Trophoblast cell (in vitro differentiated cells and primary cell): ENCODE measurements at regions not wholly inside any gene's neighbourhood (a gene's known extent, or its start where the extent isn't known, plus 50 kb on each side); places are given as distances from the start of the nearest gene placed in this dataset.
A peak's percentile ranks its signal among the peaks of the same experiment; 100 is the strongest.
"Not testable (repeated sequence)": the region's sequence is repeated elsewhere in the genome, so short reads cannot be mapped to it uniquely, and the experiment has no call there.

Source experiments
- DNase-seq, 2 donors: peaks; one replicate each; pipeline ENCODE4 v3.0.0-alpha.2; 2016
- H2AFZ ChIP-seq: 2 replicates; pipeline ENCODE4 v1.6.1; 2013; ENCODE audit warnings: low read length, moderate library complexity, mild to moderate bottlenecking; ENCODE audit not compliant: insufficient read depth, poor library complexity
- H2AK5ac ChIP-seq: 2 replicates; pipeline ENCODE4 v1.6.1; 2013; ENCODE audit warnings: mild to moderate bottlenecking, low read length
- H2BK120ac ChIP-seq: 2 replicates; pipeline ENCODE4 v1.6.1; 2013; ENCODE audit warnings: low read length, mild to moderate bottlenecking, moderate library complexity; ENCODE audit not compliant: insufficient read depth, poor library complexity
- H2BK12ac ChIP-seq: 2 replicates; pipeline ENCODE4 v1.6.1; 2013; ENCODE audit warnings: mild to moderate bottlenecking, low read length, moderate library complexity
- H2BK5ac ChIP-seq: 2 replicates; pipeline ENCODE4 v1.6.1; 2013; ENCODE audit warnings: low read length, low read depth, moderate library complexity, mild to moderate bottlenecking; ENCODE audit not compliant: poor library complexity
- H3K14ac ChIP-seq: 2 replicates; pipeline ENCODE4 v1.6.1; 2013; ENCODE audit warnings: mild to moderate bottlenecking, low read length
- H3K18ac ChIP-seq: 2 replicates; pipeline ENCODE4 v1.6.1; 2013; ENCODE audit warnings: mild to moderate bottlenecking, low read length
- H3K23ac ChIP-seq: 2 replicates; pipeline ENCODE4 v1.6.1; 2013; ENCODE audit warnings: low read length
- H3K27ac ChIP-seq: 2 replicates; pipeline ENCODE4 v1.5.1; 2013; ENCODE audit warnings: low read depth, mild to moderate bottlenecking, inconsistent platforms, low read length, moderate library complexity
- H3K27me3 ChIP-seq: 2 replicates; pipeline ENCODE4 v1.6.1; 2013; ENCODE audit warnings: inconsistent platforms, mild to moderate bottlenecking, low read length, moderate library complexity; ENCODE audit not compliant: insufficient read depth
- H3K36me3 ChIP-seq, 2 experiments: 1 replicate in 1 of 2; 2 replicates in 1 of 2; pipeline ENCODE4 v1.6.1; 2013; ENCODE audit warnings: low read length in 2 of 2, mild to moderate bottlenecking in 2 of 2, moderate library complexity in 1 of 2; ENCODE audit not compliant: insufficient read depth in 2 of 2, control insufficient read depth in 1 of 2
- H3K4ac ChIP-seq: 2 replicates; pipeline ENCODE4 v1.6.1; 2013; ENCODE audit warnings: low read depth, mild to moderate bottlenecking, low read length, moderate library complexity
- H3K4me1 ChIP-seq, 2 experiments: 1 replicate in 1 of 2; 2 replicates in 1 of 2; pipeline ENCODE4 v1.6.1; 2013; ENCODE audit warnings: low read length in 2 of 2, mild to moderate bottlenecking in 2 of 2, moderate library complexity in 1 of 2; ENCODE audit not compliant: insufficient read depth in 2 of 2, control insufficient read depth in 1 of 2
- H3K4me2 ChIP-seq: 2 replicates; pipeline ENCODE4 v1.6.1; 2013; ENCODE audit warnings: inconsistent platforms, mild to moderate bottlenecking, low read length, moderate library complexity
- H3K4me3 ChIP-seq: 2 replicates; pipeline ENCODE4 v1.5.1; 2013; ENCODE audit warnings: mild to moderate bottlenecking, low read depth, low read length, inconsistent platforms
- H3K79me1 ChIP-seq: one replicate; pipeline ENCODE4 v1.6.1; 2013; ENCODE audit warnings: low read length
- H3K79me2 ChIP-seq: 2 replicates; pipeline ENCODE4 v1.6.1; 2013; ENCODE audit warnings: low read length, mild to moderate bottlenecking; ENCODE audit not compliant: control insufficient read depth, insufficient read depth, poor library complexity
- H3K9ac ChIP-seq: 2 replicates; pipeline ENCODE4 v1.6.1; 2013; ENCODE audit warnings: mild to moderate bottlenecking, low read length
- H3K9me3 ChIP-seq: 2 replicates; pipeline ENCODE4 v1.6.1; 2013; ENCODE audit warnings: low read depth, mild to moderate bottlenecking, control low read depth, inconsistent platforms, low read length; ENCODE audit not compliant: insufficient read depth
- H4K12ac ChIP-seq: 2 replicates; pipeline ENCODE4 v1.6.1; 2013; ENCODE audit warnings: low read depth, mild to moderate bottlenecking, low read length, moderate library complexity
- H4K8ac ChIP-seq: 2 replicates; pipeline ENCODE4 v1.6.1; 2013; ENCODE audit warnings: low read depth, mild to moderate bottlenecking, low read length, moderate library complexity
- H4K91ac ChIP-seq: one replicate; pipeline ENCODE4 v1.6.1; 2013; ENCODE audit warnings: low read depth, mild to moderate bottlenecking, low read length, moderate library complexity
- WGBS: extraction: QIAGEN DNeasy Blood & Tissue Kit; methylation state at CpG from one replicate; pipeline ENCODE4 v1.1.7; 2013; ENCODE audit warnings: missing lambda C conversion rate; ENCODE audit not compliant: insufficient read length, insufficient coverage; ENCODE audit errors: extremely low coverage; 5-methylcytosine and 5-hydroxymethylcytosine counted together

GRCh38 chr2:132352481-132353001 is 64.1 kb upstream of the GPR39 start:
- not testable (repeated sequence) for H2AK5ac ChIP-seq, H2BK12ac ChIP-seq, H4K8ac ChIP-seq, H2AFZ ChIP-seq, H2BK120ac ChIP-seq, H3K27me3 ChIP-seq, H3K79me1 ChIP-seq, H3K36me3 ChIP-seq, H3K9ac ChIP-seq, H3K23ac ChIP-seq, H3K14ac ChIP-seq, H3K79me2 ChIP-seq, H2BK5ac ChIP-seq, H3K4ac ChIP-seq, H4K12ac ChIP-seq, H3K4me3 ChIP-seq, H3K9me3 ChIP-seq, H3K18ac ChIP-seq, H4K91ac ChIP-seq, H3K4me1 ChIP-seq, H3K27ac ChIP-seq
- DNase-seq = peak in 1 of 2 donors; percentile 10
- WGBS = no CpG with 5 or more reads among the region's 44 CpGs
- H3K4me2 ChIP-seq = peak overlapping the region; percentile 71

GRCh38 chr2:132353380-132353779 is 63.2 kb upstream of the GPR39 start:
- H3K9ac ChIP-seq, H3K36me3 ChIP-seq, H3K18ac ChIP-seq, H3K79me2 ChIP-seq, H3K27me3 ChIP-seq, H3K27ac ChIP-seq, H3K14ac ChIP-seq, H2AK5ac ChIP-seq, H2AFZ ChIP-seq, H3K79me1 ChIP-seq, H3K9me3 ChIP-seq, H4K8ac ChIP-seq, H4K91ac ChIP-seq, H3K23ac ChIP-seq, H2BK120ac ChIP-seq, H2BK12ac ChIP-seq, H3K4me1 ChIP-seq, H3K4ac ChIP-seq, H4K12ac ChIP-seq, H2BK5ac ChIP-seq: not testable (repeated sequence)
- WGBS = no CpG with 5 or more reads among the region's 32 CpGs
- DNase-seq = peak; percentile 32 to 43
- H3K4me2 ChIP-seq = peak overlapping the region; percentile 72
- H3K4me3 ChIP-seq = peak overlapping the region; percentile 53

GRCh38 chr2:132360964-132361363 is 55.6 kb upstream of the GPR39 start:
- not testable (repeated sequence) for H3K4me1 ChIP-seq, H3K9ac ChIP-seq, H4K8ac ChIP-seq, H2BK120ac ChIP-seq, H3K9me3 ChIP-seq, DNase-seq, H2AK5ac ChIP-seq, H2AFZ ChIP-seq, H3K4ac ChIP-seq, H3K36me3 ChIP-seq, H3K79me1 ChIP-seq, H3K4me3 ChIP-seq, H4K91ac ChIP-seq, H3K79me2 ChIP-seq, H3K14ac ChIP-seq, H2BK12ac ChIP-seq, H3K18ac ChIP-seq, H3K4me2 ChIP-seq, H2BK5ac ChIP-seq, H3K23ac ChIP-seq, H3K27me3 ChIP-seq, H3K27ac ChIP-seq, H4K12ac ChIP-seq
- WGBS = no CpG with 5 or more reads among the region's 19 CpGs

GRCh38 chr2:132361498-132361897 is 55.1 kb upstream of the GPR39 start:
- H4K8ac ChIP-seq, H2BK120ac ChIP-seq, H2BK12ac ChIP-seq, H3K4ac ChIP-seq, DNase-seq, H3K4me3 ChIP-seq, H3K79me2 ChIP-seq, H2AFZ ChIP-seq, H3K79me1 ChIP-seq, H3K4me1 ChIP-seq, H3K23ac ChIP-seq, H4K91ac ChIP-seq, H3K4me2 ChIP-seq, H4K12ac ChIP-seq, H3K9me3 ChIP-seq, H3K18ac ChIP-seq, H2BK5ac ChIP-seq, H3K27me3 ChIP-seq, H2AK5ac ChIP-seq, H3K14ac ChIP-seq, H3K27ac ChIP-seq, H3K36me3 ChIP-seq, H3K9ac ChIP-seq: not testable (repeated sequence)
- WGBS = no CpG with 5 or more reads among the region's 16 CpGs
